NCI-H446 (cell line): ENCODE measurements at regions not wholly inside any gene's neighbourhood (a gene's known extent, or its start where the extent isn't known, plus 50 kb on each side); places are given as distances from the start of the nearest gene placed in this dataset.

ENCODE experiments used
- DNase-seq, 2 experiments: peaks; one replicate each; lab custom pipeline; 2025; lab: John Stamatoyannopoulos, UW

DNA sequence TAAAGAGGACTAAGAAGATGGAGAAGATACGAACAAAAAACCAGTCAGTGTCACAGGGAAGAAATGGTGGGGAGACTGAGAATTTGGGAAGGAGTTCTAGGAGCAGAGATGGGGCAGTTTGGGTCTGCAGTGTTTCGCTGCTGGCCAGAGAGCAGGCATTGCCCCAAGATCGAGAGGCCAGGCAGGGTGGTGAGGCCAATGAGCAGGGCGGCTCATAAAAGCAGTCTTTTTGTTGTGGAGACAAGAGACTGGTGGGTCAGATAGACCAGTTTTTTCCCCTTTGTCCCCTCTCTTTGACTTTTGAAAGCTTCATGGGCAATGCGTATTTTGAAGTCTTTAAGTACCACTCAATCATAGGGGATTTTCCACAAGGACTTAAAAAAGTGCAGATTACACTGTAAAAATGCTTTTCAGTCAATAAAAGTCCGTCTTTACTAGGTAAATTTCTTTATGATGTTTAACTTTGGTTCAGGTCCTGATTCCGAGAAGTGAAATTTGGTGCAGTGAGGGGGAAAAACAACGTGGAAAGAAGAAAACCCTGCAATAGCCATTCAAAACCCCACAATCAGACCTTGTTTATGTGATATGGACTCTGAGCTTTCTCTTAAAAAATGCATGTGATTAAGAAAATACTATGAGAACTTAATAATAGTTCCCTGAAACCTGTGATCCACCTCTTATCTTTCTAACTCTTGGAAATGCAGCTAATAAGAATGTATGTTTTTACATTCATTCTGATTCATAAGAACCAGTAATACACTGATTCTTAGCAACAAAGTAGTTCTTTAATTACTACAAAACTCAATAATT lies 338.9 kb downstream of the KLF5 start:
- no peak for DNase-seq

GRCh38 chr13:73394066-73394465 lies 335.3 kb downstream of the KLF5 start:
- no peak for DNase-seq

DNA sequence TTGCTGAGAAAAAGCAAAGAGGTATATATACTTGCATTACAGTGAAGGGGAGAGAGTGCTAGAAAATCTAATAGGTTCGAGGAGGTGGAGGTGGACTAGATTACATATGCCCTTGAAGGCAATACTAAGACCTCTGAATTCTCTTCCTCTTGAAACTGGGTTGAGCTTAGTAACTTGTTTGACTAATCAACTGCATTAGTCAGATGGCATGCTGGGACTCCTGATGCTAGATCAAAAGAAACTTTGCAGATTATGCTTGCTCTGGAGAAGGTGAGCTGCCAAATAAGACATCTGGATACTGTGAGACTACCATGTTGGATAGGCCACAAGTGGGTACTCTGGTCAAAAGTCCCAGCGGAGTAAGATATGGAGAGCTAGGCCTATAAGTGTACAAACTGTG lies 331.3 kb downstream of the KLF5 start:
- DNase-seq = no peak

GRCh38 chr13:73388586-73388985 lies 329.8 kb downstream of the KLF5 start:
- DNase-seq = no peak

GRCh38 chr13:73387318-73387717 lies 328.5 kb downstream of the KLF5 start:
- no peak for DNase-seq

DNA sequence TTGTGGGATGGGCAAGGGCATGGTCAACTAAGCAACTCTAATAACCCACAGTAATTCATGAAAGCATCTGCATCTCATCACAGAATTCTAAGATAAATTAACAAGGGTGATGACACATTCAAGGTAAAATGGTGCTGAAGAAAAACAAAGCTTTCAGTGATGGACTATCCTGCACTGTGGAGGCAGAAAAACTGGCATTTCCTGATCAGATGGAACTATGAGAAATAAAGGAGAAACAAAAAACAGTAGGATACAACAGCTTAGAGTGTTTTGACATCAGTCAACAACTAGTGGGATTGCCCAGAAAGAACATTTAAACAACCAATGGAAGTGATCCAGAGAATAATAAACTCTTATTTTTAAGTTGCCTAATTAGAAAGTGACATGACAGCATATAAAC lies 327.0 kb downstream of the KLF5 start:
- no peak for DNase-seq

DNA sequence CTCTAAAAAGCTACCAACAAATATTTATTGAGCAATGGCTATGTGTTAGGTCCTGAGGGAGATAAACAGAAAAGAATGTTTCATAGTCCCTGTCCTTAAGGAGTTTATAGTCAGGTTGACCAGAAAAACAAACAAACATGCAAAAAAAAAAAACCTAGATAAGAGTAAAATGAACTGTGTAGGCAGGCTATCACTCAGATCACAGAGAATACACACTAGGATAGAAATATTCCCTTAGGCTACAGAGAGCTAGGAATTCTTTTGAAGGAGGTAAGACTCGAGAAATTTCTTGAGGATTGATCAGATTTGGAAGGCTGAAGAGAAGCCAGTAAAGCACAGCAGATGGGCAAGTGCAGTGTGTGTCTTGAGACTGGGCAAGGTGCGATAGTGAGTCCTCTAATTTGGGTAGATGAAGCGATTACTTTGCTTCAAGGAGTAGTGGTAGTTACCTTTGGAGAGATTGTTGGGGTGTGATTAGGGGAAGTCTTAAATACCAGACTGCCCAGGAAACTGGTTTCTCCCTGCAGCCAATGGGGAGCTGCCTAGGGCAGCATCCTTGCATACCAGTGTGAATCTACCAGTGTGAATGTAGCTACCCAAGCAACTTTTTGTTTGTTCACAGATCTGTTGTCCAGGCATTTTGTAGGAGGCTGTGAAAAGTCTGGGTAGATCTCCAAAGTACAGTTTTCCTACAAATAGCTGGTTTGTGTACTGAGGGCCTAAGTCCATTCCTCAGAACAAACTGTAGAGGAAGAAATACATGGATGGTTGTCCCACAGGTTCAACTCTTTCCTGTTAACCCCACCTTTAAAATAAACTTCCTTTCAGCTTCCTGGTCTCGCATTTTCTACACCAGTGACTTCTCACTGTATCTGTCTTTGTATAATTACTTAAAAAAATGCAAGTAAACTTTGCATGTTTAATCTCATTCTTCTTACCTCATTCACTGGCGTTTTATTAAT lies 314.1 kb downstream of the KLF5 start:
- no peak for DNase-seq

- DNase-seq = no peak
Measured at GRCh38 chr13:73370066-73370465, 311.3 kb downstream of the KLF5 start.

DNA sequence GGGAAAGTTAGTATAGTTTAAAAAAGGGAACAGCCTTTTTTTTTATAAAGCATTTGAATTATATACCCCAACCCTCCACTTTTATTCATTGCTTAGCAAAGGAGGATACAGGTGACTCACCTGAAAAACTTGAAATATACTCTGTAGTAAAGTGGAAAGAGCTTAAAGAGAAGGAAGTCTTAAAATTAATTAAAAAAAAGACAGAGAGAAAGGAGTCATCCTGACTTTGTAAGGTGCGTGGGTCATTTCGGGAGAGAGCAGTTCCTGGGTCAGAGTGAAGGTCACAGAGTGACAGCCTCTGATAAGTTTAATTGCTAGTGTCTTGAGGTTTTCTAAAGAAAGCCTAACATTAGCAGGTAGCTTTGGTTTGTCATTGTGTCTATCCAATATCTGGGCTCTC lies 310.3 kb downstream of the KLF5 start:
- DNase-seq = no peak

GRCh38 chr13:73368608-73369007 lies 309.8 kb downstream of the KLF5 start:
- DNase-seq = no peak

GRCh38 chr13:73367886-73368285 lies 309.1 kb downstream of the KLF5 start:
- no peak for DNase-seq

GRCh38 chr13:73366241-73366640 lies 307.4 kb downstream of the KLF5 start:
- no peak for DNase-seq

DNA sequence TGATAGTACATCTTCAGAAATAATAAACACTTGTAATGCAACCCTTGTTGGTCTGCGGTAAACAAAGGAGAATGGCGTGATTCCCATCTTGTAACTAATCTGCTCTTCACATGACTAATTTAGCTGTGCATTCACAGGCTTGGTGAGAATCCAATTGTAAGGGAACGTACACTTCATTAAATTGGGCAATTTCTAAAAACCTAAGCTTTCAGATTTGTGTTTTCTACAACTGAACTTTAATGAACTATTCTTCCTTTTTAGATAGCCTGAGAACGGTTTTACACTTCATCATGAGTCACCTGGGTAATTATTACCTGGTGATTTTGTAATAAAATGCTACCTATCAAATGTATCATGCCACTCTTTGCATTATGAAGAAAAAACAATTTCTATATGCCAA lies 306.9 kb downstream of the KLF5 start:
- no peak for DNase-seq

- DNase-seq = no peak
Measured at GRCh38 chr13:73365252-73365651, 306.4 kb downstream of the KLF5 start.

DNA sequence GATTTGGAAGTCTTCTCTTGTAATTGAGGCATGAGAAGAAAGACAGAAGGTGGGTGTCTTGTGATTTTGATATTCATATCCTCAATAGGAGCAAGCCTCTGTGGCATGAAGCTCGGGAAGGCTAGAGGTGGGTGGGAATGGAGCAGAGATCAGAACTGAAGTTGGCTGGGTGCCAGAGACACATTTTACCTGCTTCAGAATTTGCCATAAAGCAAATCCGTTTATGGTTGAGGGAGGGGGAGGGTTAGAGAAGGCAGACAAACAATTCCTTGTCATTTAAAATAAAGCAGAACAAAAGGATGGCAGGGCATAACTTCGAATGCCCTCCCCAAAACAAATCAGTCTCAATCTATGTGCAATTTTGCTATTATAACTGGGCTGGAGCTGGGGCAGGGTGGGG lies 305.9 kb downstream of the KLF5 start:
- DNase-seq = no peak

DNA sequence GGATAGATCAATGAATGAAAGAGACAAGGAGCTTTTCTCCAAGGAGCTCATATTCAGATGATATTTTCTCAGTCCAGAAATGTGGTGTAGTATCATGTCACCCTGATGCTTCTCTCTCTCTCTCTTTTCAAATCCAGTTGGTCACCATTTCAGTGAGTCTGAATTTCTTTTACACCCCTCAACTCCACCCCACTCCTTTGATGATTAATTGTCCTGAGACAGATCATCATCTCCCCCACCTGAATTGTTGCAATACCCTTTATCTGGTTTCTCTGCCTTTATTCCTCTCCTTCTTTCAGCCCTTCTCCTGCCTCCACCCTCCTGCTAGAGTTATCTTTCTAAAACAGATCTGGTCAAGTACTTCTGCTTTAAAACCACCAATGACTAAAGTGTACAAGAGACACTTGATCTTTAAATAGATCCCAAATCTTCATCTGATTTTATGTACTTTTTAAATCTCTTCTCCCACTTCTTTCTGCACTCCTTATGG lies 299.8 kb downstream of the KLF5 start:
- DNase-seq = no peak

DNA sequence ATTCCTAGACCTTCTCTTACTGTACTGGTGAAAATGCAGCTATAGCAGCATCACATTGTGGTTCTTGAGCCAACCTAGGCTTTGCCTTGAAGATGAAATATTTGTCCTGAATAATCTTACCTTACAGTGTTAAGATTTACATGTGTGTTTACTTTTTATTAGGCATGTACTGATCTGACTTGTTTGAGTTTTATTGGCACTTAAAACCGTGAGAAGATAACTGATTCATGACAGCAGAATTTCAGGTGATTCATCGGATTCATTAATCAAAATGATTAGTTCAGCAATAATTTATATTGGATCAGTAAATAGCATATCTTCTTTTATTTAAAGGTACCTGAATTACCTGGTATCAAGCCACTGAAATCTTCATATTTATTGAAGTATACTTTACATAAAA lies 296.3 kb downstream of the KLF5 start:
- no peak for DNase-seq

- no peak for DNase-seq
Measured at GRCh38 chr13:73351730-73352129, 292.9 kb downstream of the KLF5 start.

DNA sequence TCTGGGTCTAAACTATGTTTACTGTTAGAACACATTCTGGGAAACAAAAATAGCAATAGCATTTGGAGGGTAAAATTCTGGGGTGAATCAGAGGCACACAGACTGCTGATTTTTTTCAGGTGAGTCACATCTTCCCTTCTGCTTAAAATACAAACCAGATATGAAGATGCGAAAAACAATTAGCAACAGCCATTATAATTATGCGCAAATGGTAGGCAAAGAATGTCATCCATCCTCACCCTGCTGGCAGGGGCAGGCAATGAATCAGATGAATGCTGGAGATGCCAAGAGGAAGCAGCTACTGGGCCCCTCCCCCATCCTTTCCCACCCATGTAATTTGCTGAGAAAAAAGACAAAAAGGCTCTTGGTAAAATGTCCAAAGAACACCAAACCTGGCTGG lies 282.9 kb downstream of the KLF5 start:
- DNase-seq = no peak

DNA sequence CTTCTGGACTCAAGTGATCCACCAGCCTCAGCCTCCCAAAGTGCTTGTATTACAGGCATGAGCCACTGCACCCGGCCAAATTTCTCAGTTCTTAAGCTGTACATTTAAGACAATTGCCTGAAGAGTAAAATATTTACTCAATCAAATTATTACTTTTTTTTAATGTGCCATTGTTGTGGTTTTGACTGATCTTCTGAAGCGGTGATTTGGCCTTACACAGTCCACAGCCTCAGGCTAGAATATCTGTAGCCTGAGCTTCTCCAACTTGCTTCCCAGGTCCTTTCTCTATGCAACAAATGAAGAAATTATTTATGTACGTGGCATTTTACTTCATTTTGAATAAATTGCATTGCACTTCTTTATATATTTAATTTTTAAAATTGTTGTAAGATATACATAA lies 281.3 kb downstream of the KLF5 start:
- no peak for DNase-seq

- DNase-seq = no peak
Measured at GRCh38 chr13:73339086-73339485, 280.3 kb downstream of the KLF5 start.

GRCh38 chr13:73338389-73338788 lies 279.6 kb downstream of the KLF5 start:
- DNase-seq = no peak

GRCh38 chr13:73337532-73337931 lies 278.7 kb downstream of the KLF5 start:
- DNase-seq = no peak
